ENCODE measurements at regions not wholly inside any gene's neighbourhood (a gene's known extent, or its start where the extent isn't known, plus 50 kb on each side); places are given as distances from the start of the nearest gene placed in this dataset.
"Not testable (repeated sequence)": the region's sequence is repeated elsewhere in the genome, so short reads cannot be mapped to it uniquely, and the experiment has no call there.

GRCh38 chr4:116005037-116005805 lies 891.8 kb upstream of the NDST4 start:
- DNase-seq, result no peak

GRCh38 chr4:116001291-116001690 lies 887.9 kb upstream of the NDST4 start:
- DNase-seq, result no peak

- no peak for DNase-seq
These were observed 873.2 kb upstream of the NDST4 start for GRCh38 chr4:115986573-115986972.

- DNase-seq, result not testable (repeated sequence)
These were observed 862.1 kb upstream of the NDST4 start for GRCh38 chr4:115975421-115976001.

- DNase-seq, result no peak
These were observed 860.3 kb upstream of the NDST4 start for GRCh38 chr4:115973768-115974167.

- DNase-seq, result no peak
These were observed 859.5 kb upstream of the NDST4 start for GRCh38 chr4:115972967-115973366.

- DNase-seq, result no peak
These were observed 857.4 kb upstream of the NDST4 start for GRCh38 chr4:115970859-115971258.

- no peak for DNase-seq
These were observed 856.3 kb upstream of the NDST4 start for GRCh38 chr4:115969756-115970155.

- DNase-seq, result no peak
These were observed 852.2 kb upstream of the NDST4 start for GRCh38 chr4:115965588-115965987.

- not testable (repeated sequence) for DNase-seq
These were observed 842.8 kb upstream of the NDST4 start for GRCh38 chr4:115956054-115956796.

- no peak for DNase-seq
These were observed 837.4 kb upstream of the NDST4 start for GRCh38 chr4:115950806-115951205.

GRCh38 chr4:115949974-115950743 lies 836.7 kb upstream of the NDST4 start:
- DNase-seq, result not testable (repeated sequence)

- no peak for DNase-seq
These were observed 831.6 kb upstream of the NDST4 start for GRCh38 chr4:115945026-115945425.

GRCh38 chr4:115944146-115944905 lies 830.9 kb upstream of the NDST4 start:
- no peak for DNase-seq

- no peak for DNase-seq
These were observed 825.5 kb upstream of the NDST4 start for GRCh38 chr4:115938764-115939443.

GRCh38 chr4:115929373-115929772 lies 816.0 kb upstream of the NDST4 start:
- no peak for DNase-seq

GRCh38 chr4:115927382-115927781 lies 814.0 kb upstream of the NDST4 start:
- no peak for DNase-seq

- DNase-seq, result no peak
These were observed 809.7 kb upstream of the NDST4 start for GRCh38 chr4:115923152-115923551.

- no peak for DNase-seq
These were observed 807.2 kb upstream of the NDST4 start for GRCh38 chr4:115920637-115921036.

GRCh38 chr4:115918149-115918548 lies 804.7 kb upstream of the NDST4 start:
- DNase-seq, result no peak

- no peak for DNase-seq
These were observed 793.0 kb upstream of the NDST4 start for GRCh38 chr4:115906428-115906827.

GRCh38 chr4:115883847-115884246 lies 770.4 kb upstream of the NDST4 start:
- DNase-seq, result no peak
